ENCODE measurements at regions not wholly inside any gene's neighbourhood (a gene's known extent, or its start where the extent isn't known, plus 50 kb on each side); places are given as distances from the start of the nearest gene placed in this dataset.

DNA sequence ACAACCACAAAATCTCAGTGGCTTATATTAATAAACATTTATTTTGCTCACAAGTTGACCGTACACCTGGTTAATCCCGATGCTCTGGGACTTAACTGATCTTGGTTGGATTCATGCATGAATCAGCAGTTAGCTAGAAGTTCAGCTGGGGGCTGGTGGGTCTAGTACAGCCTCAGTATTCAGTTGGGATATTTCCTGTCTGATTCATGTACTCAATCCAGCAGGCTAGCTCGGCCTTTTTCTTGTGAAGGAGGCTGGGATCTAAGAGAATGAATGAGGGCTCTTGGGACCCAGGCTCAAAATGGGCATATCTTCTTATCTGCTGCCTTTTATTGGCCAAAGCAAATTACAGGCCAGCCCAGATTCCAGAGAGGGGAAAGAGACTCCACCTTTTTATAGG is 178.8 kb downstream of the KCTD12 start:
- TF ChIP-seq POLR2A (IDR thresholded peaks at IDR 0.05) (no peak), POLR2AphosphoS5 (IDR thresholded peaks at IDR 0.05) (no peak), EP300 (IDR thresholded peaks at IDR 0.05) (no peak)
- TF ChIP-seq, protein P1, sequence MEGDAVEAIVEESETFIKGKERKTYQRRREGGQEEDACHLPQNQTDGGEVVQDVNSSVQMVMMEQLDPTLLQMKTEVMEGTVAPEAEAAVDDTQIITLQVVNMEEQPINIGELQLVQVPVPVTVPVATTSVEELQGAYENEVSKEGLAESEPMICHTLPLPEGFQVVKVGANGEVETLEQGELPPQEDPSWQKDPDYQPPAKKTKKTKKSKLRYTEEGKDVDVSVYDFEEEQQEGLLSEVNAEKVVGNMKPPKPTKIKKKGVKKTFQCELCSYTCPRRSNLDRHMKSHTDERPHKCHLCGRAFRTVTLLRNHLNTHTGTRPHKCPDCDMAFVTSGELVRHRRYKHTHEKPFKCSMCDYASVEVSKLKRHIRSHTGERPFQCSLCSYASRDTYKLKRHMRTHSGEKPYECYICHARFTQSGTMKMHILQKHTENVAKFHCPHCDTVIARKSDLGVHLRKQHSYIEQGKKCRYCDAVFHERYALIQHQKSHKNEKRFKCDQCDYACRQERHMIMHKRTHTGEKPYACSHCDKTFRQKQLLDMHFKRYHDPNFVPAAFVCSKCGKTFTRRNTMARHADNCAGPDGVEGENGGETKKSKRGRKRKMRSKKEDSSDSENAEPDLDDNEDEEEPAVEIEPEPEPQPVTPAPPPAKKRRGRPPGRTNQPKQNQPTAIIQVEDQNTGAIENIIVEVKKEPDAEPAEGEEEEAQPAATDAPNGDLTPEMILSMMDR (IDR thresholded peaks at IDR 0.05), result no peak
